ENCODE measurements at regions not wholly inside any gene's neighbourhood (a gene's known extent, or its start where the extent isn't known, plus 50 kb on each side); places are given as distances from the start of the nearest gene placed in this dataset.
"Not testable (repeated sequence)": the region's sequence is repeated elsewhere in the genome, so short reads cannot be mapped to it uniquely, and the experiment has no call there.

DNA sequence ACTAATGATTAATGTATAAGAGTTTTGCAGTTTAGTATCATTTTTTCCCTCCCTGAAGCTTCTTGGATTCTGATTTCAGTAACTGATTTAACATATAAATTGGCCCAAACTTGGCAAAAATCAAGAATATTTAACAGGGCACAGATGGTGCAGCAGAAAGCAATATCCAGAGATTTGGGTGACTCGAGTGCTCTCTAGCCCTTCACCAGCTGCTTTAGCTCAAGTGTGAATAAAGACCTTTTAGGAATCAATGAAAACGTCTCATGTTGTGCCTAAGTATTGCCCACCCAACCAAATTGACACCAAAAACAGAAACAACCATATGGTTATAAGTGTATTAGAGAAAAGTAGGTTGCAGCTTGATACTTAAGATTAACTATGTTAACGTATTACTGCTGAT lies 933.4 kb upstream of the PTPRD start:
- peak; percentile 54 for DNase-seq

DNA sequence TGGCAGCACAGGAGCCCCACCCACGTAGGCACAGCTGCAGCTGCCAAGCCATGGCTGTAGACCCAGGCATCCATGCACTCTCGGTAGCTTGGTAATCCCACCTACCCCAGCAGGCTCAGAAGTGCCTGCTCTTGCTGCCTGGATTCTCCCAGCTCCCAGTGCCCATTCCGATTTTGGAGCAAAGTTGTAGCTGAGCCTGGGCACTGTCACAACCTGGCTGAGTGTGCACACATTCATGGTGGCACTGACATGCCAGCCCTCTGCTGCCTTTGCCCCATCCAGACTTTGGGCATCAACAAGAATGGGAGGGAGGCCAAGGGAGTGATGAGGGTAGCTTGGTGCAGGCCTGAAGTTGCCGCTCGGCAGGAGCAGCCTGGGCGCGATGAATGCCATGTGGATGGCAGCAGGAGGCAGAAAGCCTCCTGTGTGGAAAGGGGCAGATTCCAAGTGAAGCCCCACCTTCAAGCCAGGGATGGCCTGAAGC lies 936.6 kb upstream of the PTPRD start:
- no peak for DNase-seq

DNA sequence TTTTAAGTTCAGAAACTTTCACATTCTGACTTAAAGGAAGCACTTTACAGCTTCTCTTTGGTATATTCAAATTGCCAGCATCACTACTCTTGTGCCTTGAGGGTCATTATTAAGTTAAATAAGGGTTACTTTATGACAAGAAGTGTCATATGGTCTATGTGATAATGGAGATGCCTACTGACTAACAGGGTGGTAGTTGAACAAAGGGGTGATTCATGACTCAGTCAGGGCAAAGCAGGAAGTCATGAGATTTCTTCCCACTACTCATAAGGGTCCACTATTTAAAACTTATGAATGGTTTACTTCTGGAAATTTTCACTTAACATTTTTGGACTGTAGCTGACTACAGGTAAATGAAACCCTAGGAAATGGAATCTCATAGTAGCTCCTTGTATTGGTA lies 938.3 kb upstream of the PTPRD start:
- no peak for DNase-seq

DNA sequence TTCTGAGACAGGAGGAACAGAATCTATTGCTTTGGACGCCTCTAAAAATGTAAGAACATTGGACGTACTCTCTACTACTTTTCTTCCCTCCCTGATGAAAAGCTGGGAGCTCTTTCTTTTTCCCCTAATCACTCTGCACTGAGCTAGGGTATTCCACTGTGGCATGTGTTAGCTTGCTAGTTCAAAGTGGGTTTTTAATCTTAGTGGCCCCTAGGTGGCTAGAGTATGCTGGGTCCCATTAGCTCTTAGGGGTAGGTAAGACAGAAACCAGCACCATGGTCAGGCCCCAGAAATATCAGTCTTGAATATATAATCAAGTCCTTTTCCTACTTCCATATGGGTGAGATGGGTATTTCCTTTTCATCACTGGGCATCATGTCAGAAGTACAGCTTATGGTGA lies 945.2 kb upstream of the PTPRD start:
- DNase-seq, result no peak

DNA sequence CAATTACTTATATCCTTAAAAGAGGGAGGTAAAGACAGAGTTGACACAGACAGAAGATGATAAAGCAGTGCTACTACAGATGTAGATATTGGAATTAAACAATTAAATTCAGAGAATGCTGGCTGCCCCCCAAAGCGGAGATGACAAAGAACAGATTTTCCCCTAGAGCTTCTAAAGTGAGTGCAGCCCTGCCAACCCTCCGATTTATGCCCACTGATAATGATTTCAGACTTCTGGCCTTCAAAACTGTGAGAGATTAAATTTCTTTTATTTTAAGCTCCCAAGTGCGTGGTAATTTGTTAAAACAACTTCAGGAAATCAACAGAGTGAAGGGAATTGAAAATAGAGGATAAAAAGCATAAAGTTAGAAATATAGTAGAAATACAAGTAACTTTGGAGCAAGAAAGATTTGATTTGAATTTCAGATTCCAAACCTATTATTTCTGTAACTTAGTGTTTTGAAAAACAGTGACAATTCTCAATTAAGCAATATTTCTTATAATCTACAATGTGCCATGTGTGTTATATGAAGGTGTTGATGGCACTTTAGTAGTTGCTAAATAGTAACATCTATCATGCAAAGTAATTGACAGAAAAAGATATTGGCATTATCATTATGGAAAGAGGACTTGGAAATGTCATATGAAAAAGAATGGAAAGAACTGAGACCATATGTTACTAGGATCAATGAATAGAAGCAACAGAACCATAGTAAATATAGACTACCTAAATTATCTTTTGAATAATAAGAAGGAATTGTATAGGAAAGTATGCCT lies 946.4 kb upstream of the PTPRD start:
- DNase-seq, result no peak

DNA sequence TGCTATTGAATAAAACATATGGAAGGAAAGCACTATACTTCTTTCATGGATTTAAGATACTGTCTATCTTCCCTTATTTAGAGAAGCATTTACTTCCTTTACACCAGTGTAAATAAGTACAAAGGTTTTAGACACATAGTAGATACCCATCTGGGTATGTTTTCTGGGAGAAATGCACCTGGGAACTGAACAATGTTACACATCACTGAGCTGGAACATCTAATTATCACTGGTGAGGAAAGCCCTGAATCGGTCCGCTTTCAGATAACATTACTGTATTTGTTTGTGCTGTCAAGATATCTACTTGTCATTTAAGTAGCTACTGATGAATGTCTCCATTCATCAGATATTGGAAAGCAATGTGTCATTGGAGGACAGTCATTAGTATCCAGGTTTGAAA lies 964.7 kb upstream of the PTPRD start:
- peak; percentile 76 for DNase-seq

DNA sequence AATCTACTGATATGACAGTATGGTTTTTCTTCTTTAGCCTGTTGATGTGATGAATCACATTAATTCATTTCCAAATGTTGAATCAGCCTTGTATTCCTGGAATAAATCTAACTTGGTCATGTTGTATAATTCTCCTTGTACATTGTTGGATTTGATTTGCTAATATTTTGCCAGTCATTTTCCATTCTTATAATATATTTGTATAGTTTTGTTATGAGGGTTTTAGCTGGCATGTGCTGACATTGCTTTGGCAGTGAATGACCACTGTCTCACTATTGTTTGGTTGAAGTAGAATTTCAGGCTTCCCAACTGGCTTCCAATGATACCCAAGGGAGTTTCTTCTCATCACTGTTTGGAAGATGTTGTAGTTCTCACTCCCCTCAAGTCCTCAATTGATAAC lies 983.0 kb upstream of the PTPRD start:
- DNase-seq, result no peak

DNA sequence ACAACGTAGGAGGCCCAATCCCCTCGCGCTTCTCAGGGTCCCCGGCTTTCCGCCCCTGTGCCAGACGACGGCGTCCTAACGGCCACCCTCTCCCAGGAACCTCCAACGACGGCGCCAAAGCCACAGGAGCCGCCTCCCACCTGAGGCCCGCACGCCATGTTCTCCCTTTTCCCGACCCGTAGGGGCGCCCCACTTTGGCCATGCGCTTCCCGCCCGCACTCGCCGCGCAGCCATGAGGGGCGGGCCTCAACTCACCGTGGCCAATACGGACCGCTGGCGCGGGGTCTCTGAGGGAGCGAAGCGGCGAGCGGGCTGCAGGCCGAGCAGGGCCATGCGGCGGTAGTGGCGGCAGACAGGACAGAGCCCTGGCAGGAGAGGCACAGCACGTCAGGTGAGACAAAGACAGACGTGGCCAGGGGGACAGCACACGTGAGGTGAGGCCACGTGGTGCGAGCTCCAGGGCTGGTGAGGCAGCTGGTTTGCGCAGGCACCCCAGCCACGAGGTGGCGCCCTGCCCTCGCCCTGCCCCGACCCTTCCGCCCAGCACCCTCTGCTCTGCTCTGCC lies 1005.5 kb upstream of the PTPRD start:
- DNase-seq, result no peak

DNA sequence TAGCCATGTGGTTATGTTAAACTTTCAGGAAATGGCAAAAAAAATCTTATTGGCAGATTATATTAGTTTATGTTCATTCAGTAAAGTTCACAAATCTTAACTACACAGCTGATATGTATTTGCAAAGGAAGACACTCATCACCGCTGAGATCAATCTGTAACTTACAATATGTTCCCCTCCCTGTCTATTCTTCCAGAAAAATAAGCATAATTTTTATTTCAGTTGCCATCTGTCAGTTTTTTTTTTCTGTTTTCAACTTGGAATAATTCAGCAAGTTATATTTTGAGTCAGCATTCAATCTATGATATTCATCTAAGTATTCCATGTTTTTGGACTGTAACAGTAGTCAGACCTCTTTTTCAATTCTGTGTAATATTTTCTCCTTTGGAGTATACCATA lies 1019.9 kb upstream of the PTPRD start:
- no peak for DNase-seq

DNA sequence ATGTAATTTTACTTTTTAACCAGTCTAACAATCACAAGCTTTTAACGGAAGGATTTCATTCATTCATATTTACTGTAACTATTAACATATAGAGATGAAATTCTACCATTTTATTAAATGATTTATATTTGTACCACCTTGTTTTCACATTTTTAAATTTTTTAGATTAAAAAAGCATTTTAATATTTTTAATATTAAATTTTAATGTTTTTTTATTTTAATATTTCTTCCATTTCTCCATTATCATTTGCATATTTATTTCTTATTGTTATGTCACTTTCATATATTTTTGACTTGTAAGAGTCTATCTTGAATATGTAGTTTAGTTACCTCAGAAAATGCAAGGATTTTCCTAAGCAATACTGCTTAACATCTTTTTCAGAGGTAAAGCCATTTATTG lies 1034.0 kb upstream of the PTPRD start:
- DNase-seq, result no peak

DNA sequence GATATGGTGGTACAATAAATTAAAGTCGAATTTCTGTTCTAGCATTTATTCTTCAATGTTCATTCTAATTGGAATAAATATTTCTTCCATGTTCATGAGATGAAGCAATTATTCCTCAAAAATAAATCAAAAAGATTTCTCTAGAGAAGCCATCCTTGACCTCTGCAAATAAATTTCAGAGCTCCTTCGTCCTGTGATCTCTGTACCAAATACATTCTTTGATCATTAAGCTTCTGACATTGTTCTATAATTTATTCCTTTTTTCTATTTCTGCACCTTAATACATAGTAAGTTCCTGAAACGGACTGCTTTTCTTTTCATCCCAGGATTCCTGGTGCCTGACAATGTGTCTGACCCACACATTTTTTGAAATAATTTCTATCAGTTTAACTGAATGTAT lies 1039.3 kb upstream of the TYRP1 start:
- no peak for DNase-seq

DNA sequence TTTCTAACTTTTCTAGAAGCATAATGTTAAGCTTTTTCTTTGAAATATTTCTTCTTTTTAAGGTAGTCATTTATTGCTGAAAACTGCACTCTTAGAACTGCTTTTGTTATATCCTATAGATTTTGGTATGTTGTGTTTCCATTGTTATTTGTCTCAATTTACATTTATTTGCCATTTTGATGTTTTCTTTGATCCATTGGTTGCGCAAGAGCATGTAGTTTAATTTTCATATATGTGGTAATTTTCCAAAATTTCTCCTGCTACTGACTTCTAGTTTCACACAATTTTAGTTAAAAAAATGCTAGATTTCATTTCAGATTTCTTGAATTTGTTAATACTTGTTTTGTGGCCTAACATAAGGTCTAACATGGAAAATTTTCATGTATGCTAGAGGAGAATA lies 1029.3 kb upstream of the TYRP1 start:
- DNase-seq, result no peak

DNA sequence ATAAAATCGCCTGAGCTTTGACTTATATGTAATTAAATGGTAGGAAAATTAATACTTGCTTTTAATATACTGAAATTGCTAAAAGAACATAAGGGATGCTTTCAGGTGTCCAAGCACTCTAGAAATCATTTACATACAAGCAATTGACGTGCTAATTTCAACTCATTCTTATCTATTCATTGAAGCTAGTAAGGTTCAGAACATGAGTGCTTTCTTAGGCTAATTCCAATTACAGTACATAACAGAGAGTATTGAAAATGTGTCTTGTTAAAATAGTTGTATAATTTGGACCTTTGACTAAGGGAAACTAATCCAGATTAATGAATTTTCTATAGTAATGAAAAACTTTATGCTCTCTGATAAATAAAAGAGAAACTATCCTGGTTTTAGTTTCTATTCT lies 1016.4 kb upstream of the TYRP1 start:
- DNase-seq, result no peak

DNA sequence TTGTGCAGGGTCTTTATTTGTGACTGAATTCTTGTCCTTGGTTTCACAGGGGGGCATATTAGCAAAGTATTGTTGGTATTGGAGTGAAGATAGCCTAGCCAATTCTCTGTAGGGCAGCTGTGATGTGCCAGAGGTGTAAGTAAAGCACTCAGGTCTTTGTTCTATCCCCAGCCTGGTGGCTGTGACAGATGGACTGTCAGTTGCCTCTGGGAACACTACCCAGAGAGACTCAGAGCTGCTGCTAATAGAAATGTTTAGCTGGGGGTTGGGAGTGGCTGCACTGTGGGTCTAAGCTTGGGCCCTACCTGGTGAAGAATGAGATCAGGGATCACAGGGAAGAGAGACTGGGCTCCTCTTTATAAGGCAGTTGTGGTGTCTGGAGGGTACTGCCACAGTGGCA lies 1006.5 kb upstream of the TYRP1 start:
- peak; percentile 15 for DNase-seq

DNA sequence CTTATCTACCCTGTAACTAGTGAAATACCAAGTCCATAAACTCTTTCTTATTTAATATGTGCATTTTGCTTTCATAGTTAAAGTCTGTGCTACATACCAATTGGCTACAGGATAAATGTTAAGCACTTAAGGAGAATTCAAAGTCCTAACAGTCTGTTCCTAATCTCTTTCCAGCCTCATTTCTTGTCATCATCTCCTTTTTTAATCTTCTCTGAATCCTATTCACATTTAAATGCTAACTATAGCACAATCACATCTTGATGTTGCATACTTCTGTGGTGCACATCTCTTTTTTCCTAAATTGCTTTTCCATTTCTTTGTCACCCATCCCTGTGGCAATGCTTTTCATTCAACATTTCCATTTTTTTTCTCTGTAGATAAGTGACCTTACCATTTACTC lies 996.1 kb upstream of the TYRP1 start:
- no peak for DNase-seq

DNA sequence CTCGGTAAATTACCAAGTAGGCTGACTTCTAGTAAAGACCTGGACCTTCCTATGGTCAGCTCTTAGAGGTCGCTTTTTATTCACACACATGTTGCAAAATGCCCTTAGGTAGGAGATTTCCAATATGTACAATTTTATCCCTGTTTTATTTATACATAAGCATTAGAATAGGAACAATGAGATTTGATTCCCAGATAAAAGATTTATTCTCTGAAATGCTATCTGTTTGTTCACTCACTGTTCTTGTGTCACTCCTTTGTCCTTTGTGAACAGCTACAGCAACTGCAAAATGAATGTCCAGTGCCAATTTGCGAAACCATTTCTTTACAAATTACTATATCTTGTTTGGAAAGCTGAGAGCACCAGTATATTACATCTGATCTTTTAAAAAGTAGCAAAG lies 991.5 kb upstream of the TYRP1 start:
- DNase-seq, result no peak

DNA sequence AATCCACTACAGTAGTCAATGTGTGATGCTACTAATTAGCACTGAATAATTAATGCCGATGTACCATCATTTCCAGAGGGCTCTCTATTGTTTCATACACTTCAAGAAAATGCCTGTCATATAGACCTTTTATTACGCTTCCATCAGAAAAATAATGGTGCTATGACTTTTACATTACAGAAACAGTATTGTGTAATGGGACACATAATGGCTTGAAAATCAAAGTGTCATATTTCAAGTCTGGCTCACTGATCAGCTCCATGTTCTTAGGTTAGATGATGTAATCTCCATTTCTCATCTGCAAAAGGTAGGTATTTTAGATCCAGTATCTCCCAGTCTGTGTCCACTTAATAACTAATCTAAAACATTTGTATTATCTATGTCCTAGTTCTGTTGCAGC lies 990.6 kb upstream of the TYRP1 start:
- DNase-seq, result no peak

DNA sequence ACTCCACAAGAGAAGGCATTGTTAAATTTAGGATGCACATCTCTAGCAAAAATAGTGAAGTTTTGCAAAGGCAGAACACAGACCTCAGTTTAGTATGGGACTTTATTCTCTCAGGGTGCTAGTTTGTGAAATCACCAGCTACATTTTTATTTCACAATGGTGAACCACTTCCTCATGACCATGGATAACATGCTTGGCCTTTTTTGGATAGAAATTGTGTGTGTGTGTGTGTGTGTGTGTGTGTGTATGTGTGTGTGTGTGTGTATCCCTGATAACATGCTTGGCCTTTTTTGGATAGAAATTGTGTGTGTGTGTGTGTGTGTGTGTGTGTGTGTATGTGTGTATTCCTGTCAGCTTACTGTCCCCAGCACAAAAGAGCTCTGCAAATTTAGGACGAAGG lies 989.0 kb upstream of the TYRP1 start:
- DNase-seq, result not testable (repeated sequence)

DNA sequence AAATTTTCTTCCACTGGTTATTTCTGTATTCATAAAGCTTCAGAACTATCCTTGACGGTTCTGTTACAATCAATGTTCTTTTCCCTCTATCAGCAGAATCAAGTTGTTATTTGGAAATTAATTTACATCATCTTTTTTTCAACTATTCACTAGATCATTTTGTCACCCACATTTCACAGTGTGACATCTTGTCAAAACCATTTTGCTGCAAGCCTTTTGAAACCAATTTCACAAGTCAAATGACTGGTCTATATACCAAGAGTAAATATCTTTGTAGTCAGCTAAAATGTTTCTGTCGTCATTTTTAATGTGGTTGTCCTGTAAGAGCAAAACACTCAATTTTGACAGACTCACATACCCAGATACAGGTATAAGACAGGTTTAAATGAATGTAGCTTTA lies 984.3 kb upstream of the TYRP1 start:
- DNase-seq, result no peak

DNA sequence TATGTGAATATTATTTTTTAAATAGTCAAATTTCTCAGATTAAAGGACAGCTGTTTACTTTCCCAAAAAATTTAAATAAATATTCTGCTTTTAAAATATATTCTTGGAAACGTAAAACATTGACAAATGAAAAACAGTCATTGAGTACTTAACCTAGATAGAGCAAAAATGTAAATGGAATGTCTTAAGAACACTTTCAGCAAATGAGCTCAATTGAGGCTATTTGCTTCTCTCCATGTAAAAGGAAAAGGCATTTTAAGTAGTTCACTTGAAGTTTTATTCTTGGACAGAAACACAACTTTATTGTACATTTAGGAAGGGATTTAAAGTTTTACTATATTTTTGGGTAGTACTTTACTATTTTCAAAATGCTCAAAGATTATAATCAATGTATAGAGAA lies 983.6 kb upstream of the TYRP1 start:
- DNase-seq, result no peak

DNA sequence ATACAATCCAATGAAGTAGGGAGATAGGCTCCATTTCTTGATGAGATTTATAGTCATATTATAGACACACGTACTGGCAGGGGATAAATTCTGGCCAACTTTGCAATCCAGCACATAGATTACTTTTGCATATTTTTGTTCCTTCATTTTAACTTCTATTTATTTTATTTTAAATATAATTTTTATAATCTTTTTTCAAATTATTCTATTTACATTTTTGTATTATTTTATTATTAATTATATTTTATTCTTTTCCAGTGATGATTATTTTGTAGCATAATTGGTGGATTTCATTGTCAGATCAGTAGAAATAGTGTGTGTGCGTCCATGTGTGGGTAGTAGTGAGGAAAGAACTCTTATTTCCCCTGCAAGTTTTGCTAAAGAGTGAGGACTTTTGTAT lies 980.1 kb upstream of the TYRP1 start:
- DNase-seq, result no peak

DNA sequence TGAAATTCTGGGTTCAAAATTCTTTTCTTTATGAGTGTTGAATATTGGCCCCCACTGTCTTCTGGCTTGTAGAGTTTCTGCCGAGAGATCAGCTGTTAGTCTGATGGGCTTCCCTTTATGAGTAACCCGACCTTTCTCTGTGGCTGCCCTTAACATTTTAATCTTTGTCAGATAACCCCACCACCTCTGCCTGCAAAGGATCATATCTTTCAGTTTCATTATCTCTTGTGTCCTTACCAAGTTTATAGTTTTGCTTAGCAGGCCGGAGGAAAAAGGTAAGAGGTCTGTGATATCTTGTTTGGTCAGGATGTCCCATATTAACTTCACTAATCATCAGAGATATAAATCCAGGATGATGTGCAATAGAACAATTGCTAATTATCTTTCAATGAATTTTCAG lies 970.2 kb upstream of the TYRP1 start:
- no peak for DNase-seq

DNA sequence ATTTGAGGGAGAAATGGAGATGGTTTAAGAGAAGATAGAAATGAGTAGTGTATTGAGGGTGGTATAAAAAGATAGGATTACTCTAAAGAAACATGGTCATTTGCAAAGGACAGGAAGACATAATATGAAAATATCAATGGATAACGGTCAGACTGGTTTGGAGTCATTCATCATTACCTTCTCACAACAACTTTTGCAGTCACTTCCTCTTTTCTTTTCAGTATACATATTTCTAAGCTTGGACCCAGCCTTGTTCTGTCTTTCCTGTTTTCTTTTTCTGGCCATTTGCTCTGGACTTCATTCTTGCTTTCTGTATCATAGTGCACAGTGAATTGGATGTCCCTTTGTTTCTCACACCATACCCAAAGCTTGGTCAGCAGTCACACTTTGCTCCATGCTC lies 966.5 kb upstream of the TYRP1 start:
- no peak for DNase-seq

DNA sequence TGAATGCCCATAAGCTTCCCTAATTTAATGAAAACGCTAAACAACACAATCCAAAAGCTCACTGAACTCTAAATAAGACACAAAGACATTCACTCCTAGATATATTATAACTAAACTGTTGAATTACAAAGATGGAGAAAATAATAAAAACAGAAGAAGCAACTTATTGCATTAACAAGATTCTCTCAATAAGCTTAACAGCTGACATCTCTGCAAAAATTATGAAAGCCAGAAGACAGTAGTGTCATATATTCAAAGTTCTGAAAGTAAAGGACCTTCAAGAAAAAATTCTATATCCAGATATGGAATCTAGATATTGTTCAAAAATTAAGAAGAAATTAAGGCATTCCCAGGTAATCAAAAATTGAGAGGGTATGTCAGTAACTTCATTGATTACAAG lies 957.8 kb upstream of the TYRP1 start:
- no peak for DNase-seq

DNA sequence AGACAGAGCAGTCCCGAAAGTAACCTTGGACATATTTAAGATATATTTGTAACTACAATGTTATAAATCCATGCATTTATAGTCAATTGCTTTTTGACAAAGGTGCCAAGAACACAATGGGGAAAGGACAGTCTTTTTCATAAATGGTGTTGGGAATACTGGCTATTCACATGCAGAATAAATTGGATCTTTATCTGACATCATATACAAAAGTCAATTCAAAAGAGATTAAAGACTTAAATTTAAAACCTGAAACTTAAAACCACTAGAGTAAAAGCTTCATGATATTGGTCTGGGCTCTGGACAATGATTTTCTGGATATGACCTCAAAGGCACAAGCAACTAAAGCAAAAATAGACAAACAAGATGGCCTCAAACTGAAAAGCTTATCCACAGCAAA lies 950.7 kb upstream of the TYRP1 start:
- DNase-seq, result no peak

Data from eye (tissue), 1 donor.